OCI-LY3 (cell line): ENCODE measurements at regions not wholly inside any gene's neighbourhood (a gene's known extent, or its start where the extent isn't known, plus 50 kb on each side); places are given as distances from the start of the nearest gene placed in this dataset.

Experiments used
- EZH2phosphoT487 ChIP-seq: fragments of 200-600 bp; shearing (Covaris generic); IDR thresholded peaks from 2 replicates; pipeline ENCODE4 v1.6.1; 2018; ENCODE audit warnings: antibody characterized with exemption, mixed run types, low read depth
- TF ChIP-seq, protein P1 (sequence below): fragments of 200-600, 300-600 bp; sonication (generic); IDR thresholded peaks from 2 replicates; pipeline ENCODE4 v1.5.1; 2014; ENCODE audit warnings: antibody characterized with exemption, low read length, low read depth

DNA sequence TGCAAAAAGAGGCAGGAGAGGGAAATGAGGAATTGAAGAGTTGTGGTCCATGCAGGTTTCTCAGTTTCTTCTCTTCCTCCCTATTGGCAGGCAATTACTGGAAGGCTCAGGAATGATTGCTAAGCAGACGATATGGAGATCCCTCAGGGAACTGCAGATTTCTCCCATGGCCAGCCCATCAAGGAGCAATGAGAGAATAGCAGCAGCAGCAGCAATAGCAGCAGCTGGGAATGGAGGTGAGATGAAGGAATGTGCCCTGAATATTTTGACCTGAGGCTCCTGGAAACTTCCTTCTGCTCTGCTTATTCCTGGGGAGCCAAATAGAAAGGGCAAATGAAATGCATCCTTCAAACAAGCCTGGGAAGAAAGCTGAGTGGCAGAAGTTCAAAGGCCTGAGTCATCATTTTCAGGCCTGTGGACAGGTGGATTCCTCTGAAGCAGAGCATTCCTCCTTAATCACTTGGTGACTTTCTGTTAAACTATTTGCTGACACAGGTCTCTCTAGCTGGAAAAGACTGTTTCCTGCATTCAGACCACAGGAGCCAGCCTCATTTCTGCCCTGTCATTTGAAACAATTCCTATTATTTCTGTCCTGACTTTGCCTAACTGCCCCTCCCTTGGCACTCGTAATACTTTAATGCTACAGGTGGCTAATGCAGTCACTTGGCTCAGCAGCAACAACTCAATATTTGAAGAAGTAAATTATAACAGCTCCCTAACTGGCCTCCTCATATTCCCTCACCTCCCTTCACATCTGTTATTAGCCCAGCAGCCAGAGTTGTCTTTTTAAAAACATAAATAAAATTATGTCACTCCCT, 146.9 kb upstream of the GADL1 start:
- TF ChIP-seq, protein P1, sequence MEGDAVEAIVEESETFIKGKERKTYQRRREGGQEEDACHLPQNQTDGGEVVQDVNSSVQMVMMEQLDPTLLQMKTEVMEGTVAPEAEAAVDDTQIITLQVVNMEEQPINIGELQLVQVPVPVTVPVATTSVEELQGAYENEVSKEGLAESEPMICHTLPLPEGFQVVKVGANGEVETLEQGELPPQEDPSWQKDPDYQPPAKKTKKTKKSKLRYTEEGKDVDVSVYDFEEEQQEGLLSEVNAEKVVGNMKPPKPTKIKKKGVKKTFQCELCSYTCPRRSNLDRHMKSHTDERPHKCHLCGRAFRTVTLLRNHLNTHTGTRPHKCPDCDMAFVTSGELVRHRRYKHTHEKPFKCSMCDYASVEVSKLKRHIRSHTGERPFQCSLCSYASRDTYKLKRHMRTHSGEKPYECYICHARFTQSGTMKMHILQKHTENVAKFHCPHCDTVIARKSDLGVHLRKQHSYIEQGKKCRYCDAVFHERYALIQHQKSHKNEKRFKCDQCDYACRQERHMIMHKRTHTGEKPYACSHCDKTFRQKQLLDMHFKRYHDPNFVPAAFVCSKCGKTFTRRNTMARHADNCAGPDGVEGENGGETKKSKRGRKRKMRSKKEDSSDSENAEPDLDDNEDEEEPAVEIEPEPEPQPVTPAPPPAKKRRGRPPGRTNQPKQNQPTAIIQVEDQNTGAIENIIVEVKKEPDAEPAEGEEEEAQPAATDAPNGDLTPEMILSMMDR, result no peak
- no peak for TF ChIP-seq EZH2phosphoT487
